ENCODE measurements at regions not wholly inside any gene's neighbourhood (a gene's known extent, or its start where the extent isn't known, plus 50 kb on each side); places are given as distances from the start of the nearest gene placed in this dataset.

DNA sequence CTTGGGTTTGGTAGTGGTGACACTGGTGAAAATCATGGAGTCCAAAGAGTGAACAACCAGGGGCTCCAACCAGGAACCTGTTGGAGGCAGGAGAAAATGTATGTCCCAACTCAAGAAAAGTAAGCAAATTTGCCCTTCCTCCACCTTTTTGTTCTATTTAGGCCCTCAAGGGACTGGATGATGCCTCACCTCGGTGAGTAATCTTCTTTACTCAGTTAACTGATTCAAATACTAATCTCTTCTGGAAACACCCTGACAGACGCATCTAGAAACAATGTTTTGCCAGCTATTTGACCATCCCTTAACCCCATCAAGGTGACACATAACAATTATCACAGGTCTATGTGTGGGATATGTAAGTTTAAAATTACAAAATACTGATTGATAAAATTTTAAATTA, 272.4 kb upstream of the FOXG1 start:
- no peak for TF ChIP-seq POLR2A (IDR thresholded peaks at IDR 0.05)
- TF ChIP-seq, protein P1, sequence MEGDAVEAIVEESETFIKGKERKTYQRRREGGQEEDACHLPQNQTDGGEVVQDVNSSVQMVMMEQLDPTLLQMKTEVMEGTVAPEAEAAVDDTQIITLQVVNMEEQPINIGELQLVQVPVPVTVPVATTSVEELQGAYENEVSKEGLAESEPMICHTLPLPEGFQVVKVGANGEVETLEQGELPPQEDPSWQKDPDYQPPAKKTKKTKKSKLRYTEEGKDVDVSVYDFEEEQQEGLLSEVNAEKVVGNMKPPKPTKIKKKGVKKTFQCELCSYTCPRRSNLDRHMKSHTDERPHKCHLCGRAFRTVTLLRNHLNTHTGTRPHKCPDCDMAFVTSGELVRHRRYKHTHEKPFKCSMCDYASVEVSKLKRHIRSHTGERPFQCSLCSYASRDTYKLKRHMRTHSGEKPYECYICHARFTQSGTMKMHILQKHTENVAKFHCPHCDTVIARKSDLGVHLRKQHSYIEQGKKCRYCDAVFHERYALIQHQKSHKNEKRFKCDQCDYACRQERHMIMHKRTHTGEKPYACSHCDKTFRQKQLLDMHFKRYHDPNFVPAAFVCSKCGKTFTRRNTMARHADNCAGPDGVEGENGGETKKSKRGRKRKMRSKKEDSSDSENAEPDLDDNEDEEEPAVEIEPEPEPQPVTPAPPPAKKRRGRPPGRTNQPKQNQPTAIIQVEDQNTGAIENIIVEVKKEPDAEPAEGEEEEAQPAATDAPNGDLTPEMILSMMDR (IDR thresholded peaks at IDR 0.05): no peak

Data from heart left ventricle (tissue), 13 donors.